ENCODE measurements at regions not wholly inside any gene's neighbourhood (a gene's known extent, or its start where the extent isn't known, plus 50 kb on each side); places are given as distances from the start of the nearest gene placed in this dataset.

GRCh38 chr10:4058514-4059029, 273.6 kb upstream of the KLF6 start:
- TF ChIP-seq POLR2A (IDR thresholded peaks at IDR 0.05), result no peak
- TF ChIP-seq, protein P1, sequence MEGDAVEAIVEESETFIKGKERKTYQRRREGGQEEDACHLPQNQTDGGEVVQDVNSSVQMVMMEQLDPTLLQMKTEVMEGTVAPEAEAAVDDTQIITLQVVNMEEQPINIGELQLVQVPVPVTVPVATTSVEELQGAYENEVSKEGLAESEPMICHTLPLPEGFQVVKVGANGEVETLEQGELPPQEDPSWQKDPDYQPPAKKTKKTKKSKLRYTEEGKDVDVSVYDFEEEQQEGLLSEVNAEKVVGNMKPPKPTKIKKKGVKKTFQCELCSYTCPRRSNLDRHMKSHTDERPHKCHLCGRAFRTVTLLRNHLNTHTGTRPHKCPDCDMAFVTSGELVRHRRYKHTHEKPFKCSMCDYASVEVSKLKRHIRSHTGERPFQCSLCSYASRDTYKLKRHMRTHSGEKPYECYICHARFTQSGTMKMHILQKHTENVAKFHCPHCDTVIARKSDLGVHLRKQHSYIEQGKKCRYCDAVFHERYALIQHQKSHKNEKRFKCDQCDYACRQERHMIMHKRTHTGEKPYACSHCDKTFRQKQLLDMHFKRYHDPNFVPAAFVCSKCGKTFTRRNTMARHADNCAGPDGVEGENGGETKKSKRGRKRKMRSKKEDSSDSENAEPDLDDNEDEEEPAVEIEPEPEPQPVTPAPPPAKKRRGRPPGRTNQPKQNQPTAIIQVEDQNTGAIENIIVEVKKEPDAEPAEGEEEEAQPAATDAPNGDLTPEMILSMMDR (IDR thresholded peaks at IDR 0.05), result no peak
